A549 (cell line): ENCODE measurements at regions not wholly inside any gene's neighbourhood (a gene's known extent, or its start where the extent isn't known, plus 50 kb on each side); places are given as distances from the start of the nearest gene placed in this dataset.

ENCODE experiments used
- CEBPB ChIP-seq, 2 experiments: fragments of >200 bp in 1 of 2; sonication (Bioruptor Twin) in 1 of 2; formaldehyde crosslinking in 1 of 2; IDR thresholded peaks; 2 replicates each; pipeline ENCODE4 v1.6.1; 2012 to 2016
- CHD2 ChIP-seq: fragments of 150-350 bp; IDR thresholded peaks from 2 replicates; pipeline ENCODE4 v1.6.1; 2014; ENCODE audit warnings: low read length; ENCODE audit not compliant: partially characterized antibody
- JUN ChIP-seq, 2 experiments: fragments of >200 bp; sonication (Bioruptor Twin); formaldehyde crosslinking; IDR thresholded peaks; 2 replicates in 1 of 2; 3 replicates in 1 of 2; pipeline ENCODE4 v1.6.1; 2016 to 2017
- KDM1A ChIP-seq: fragments of 200-600 bp; sonication (generic); IDR thresholded peaks from 2 replicates; pipeline ENCODE4 v1.6.1; 2016; ENCODE audit warnings: low read depth, mild to moderate bottlenecking
- KDM5A ChIP-seq: fragments of 200-600 bp; sonication (generic); IDR thresholded peaks from 2 replicates; pipeline ENCODE4 v1.6.1; 2016; ENCODE audit warnings: antibody characterized with exemption, mild to moderate bottlenecking
- NR3C1 ChIP-seq: fragments of >200 bp; sonication (Bioruptor Twin); formaldehyde crosslinking; IDR thresholded peaks from 3 replicates; pipeline ENCODE4 v1.6.1; 2017
- POLR2A ChIP-seq: IDR thresholded peaks from 2 replicates; pipeline ENCODE4 v1.6.1; 2012; ENCODE audit warnings: mild to moderate bottlenecking, low read length
- RAD21 ChIP-seq, 2 experiments: fragments of >200 bp in 1 of 2; sonication (Bioruptor Twin) in 1 of 2; formaldehyde crosslinking in 1 of 2; IDR thresholded peaks in 1 of 2; conservative IDR thresholded peaks in 1 of 2; 2 replicates in 1 of 2; 3 replicates in 1 of 2; pipeline ENCODE4 v1.6.1; 2012 to 2018; ENCODE audit warnings: inconsistent platforms in 1 of 2
- RCOR1 ChIP-seq: fragments of 150-350 bp; IDR thresholded peaks from 2 replicates; pipeline ENCODE4 v1.6.1; 2014; ENCODE audit warnings: antibody characterized with exemption, low read length, low read depth
- RFX5 ChIP-seq: fragments of 450-650 bp; IDR thresholded peaks from 2 replicates; pipeline ENCODE4 v1.7.1; 2014; ENCODE audit warnings: antibody characterized with exemption, mild to moderate bottlenecking, moderate library complexity
- TP53 ChIP-seq: fragments of 250-450 bp; sonication (Bioruptor Pico); IDR thresholded peaks from 2 replicates; pipeline ENCODE4 v1.5.0; 2021; ENCODE audit warnings: mild to moderate bottlenecking, moderate library complexity
- ZNF302 ChIP-seq: fragments of 250-450 bp; sonication (Bioruptor Pico); IDR thresholded peaks from 2 replicates; pipeline ENCODE4 v1.9.0; 2021; ENCODE audit warnings: inconsistent platforms, mild to moderate bottlenecking, moderate library complexity
- TF ChIP-seq, protein P1 (sequence below): fragments of >200 bp; sonication (Bioruptor Twin); formaldehyde crosslinking; IDR thresholded peaks from 3 replicates; pipeline ENCODE4 v1.5.1; 2016
- TF ChIP-seq, protein P2 (sequence below): fragments of 200-600 bp; sonication (generic); IDR thresholded peaks from 2 replicates; pipeline ENCODE4 v1.6.1; 2016; ENCODE audit warnings: antibody characterized with exemption, mild to moderate bottlenecking, moderate library complexity

DNA sequence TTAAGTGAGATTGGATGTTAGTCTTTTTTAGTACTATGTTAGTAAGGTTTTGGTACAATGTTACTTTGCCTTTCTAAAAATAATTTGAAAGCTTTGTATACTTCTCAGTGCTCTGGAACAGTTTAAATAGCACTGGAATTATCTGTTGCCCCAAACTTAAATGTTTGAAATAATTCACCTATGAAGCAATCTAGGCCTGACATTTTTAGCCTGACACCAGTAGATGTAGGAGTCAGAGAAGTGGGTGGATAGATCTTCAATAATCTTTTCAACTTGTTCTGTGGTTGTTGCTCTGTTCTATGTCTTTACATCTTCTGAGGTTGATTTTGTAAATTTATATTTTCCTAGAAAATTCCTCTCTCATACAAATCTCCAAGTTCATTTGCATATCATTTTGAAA lies 103.1 kb upstream of the ADGRF1 start:
- TF ChIP-seq POLR2A: no peak
- TF ChIP-seq, protein P1, sequence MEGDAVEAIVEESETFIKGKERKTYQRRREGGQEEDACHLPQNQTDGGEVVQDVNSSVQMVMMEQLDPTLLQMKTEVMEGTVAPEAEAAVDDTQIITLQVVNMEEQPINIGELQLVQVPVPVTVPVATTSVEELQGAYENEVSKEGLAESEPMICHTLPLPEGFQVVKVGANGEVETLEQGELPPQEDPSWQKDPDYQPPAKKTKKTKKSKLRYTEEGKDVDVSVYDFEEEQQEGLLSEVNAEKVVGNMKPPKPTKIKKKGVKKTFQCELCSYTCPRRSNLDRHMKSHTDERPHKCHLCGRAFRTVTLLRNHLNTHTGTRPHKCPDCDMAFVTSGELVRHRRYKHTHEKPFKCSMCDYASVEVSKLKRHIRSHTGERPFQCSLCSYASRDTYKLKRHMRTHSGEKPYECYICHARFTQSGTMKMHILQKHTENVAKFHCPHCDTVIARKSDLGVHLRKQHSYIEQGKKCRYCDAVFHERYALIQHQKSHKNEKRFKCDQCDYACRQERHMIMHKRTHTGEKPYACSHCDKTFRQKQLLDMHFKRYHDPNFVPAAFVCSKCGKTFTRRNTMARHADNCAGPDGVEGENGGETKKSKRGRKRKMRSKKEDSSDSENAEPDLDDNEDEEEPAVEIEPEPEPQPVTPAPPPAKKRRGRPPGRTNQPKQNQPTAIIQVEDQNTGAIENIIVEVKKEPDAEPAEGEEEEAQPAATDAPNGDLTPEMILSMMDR: no peak
- TF ChIP-seq ZNF302 (CRISPR knock-in tag): no peak
- no peak for TF ChIP-seq TP53 (CRISPR knock-in tag)
- no peak for TF ChIP-seq CHD2
- TF ChIP-seq NR3C1: no peak
- TF ChIP-seq, protein P2, sequence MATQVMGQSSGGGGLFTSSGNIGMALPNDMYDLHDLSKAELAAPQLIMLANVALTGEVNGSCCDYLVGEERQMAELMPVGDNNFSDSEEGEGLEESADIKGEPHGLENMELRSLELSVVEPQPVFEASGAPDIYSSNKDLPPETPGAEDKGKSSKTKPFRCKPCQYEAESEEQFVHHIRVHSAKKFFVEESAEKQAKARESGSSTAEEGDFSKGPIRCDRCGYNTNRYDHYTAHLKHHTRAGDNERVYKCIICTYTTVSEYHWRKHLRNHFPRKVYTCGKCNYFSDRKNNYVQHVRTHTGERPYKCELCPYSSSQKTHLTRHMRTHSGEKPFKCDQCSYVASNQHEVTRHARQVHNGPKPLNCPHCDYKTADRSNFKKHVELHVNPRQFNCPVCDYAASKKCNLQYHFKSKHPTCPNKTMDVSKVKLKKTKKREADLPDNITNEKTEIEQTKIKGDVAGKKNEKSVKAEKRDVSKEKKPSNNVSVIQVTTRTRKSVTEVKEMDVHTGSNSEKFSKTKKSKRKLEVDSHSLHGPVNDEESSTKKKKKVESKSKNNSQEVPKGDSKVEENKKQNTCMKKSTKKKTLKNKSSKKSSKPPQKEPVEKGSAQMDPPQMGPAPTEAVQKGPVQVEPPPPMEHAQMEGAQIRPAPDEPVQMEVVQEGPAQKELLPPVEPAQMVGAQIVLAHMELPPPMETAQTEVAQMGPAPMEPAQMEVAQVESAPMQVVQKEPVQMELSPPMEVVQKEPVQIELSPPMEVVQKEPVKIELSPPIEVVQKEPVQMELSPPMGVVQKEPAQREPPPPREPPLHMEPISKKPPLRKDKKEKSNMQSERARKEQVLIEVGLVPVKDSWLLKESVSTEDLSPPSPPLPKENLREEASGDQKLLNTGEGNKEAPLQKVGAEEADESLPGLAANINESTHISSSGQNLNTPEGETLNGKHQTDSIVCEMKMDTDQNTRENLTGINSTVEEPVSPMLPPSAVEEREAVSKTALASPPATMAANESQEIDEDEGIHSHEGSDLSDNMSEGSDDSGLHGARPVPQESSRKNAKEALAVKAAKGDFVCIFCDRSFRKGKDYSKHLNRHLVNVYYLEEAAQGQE: no peak
- TF ChIP-seq JUN (IDR thresholded peaks at IDR 0.05): no peak
- TF ChIP-seq RCOR1: no peak
- no peak for TF ChIP-seq CEBPB (IDR thresholded peaks at IDR 0.05)
- no peak for TF ChIP-seq RAD21 (conservative IDR thresholded peaks at IDR 0.05 in 1 of 2, IDR thresholded peaks at IDR 0.05 in 1 of 2)
- TF ChIP-seq KDM5A: no peak
- no peak for TF ChIP-seq KDM1A
- no peak for TF ChIP-seq RFX5
